HEK293 (cell line): ENCODE measurements at regions not wholly inside any gene's neighbourhood (a gene's known extent, or its start where the extent isn't known, plus 50 kb on each side); places are given as distances from the start of the nearest gene placed in this dataset.

Source experiments
- GLIS2 ChIP-seq: fragments of 450-650 bp; formaldehyde crosslinking; IDR thresholded peaks from 2 replicates; pipeline ENCODE4 v1.5.1; 2016; ENCODE audit warnings: missing biosample characterization, missing genetic modification characterization
- IKZF3 ChIP-seq: fragments of 450-650 bp; IDR thresholded peaks from 2 replicates; pipeline ENCODE4 v1.5.0; 2018; ENCODE audit warnings: missing biosample characterization, mild to moderate bottlenecking, missing genetic modification characterization, moderate library complexity
- PBX3 ChIP-seq: sonication (generic); formaldehyde crosslinking; IDR thresholded peaks from 2 replicates; pipeline ENCODE4 v1.8.1; 2022; ENCODE audit warnings: mild to moderate bottlenecking, moderate library complexity, missing genetic modification reagents
- YY1 ChIP-seq: fragments of 450-650 bp; formaldehyde crosslinking; IDR thresholded peaks from 2 replicates; pipeline ENCODE4 v1.5.1; 2018; ENCODE audit warnings: missing biosample characterization, missing genetic modification characterization
- ZBTB7A ChIP-seq: fragments of 450-650 bp; formaldehyde crosslinking; IDR thresholded peaks from 2 replicates; pipeline ENCODE4 v1.5.1; 2016; ENCODE audit warnings: low read depth, missing biosample characterization, missing genetic modification characterization
- ZFP3 ChIP-seq: fragments of 450-650 bp; formaldehyde crosslinking; IDR thresholded peaks from 2 replicates; pipeline ENCODE4 v1.5.1; 2016; ENCODE audit warnings: low read depth, missing biosample characterization, missing genetic modification characterization
- ZNF174 ChIP-seq: fragments of 450-650 bp; formaldehyde crosslinking; IDR thresholded peaks from 2 replicates; pipeline ENCODE4 v1.5.0; 2017; ENCODE audit warnings: missing biosample characterization, mild to moderate bottlenecking, missing genetic modification characterization
- ZNF274 ChIP-seq, 2 experiments: fragments of 200-500 bp in 1 of 2; fragments of 450-650 bp in 1 of 2; sonication (Bioruptor generic) in 1 of 2; formaldehyde crosslinking in 1 of 2; IDR thresholded peaks; 2 replicates each; pipeline versions ENCODE4 v1.5.1 to v1.6.1; 2014 to 2016; ENCODE audit warnings: borderline replicate concordance in 1 of 2, inconsistent platforms in 1 of 2, low read length in 1 of 2, missing biosample characterization in 1 of 2, missing genetic modification characterization in 1 of 2
- ZNF571 ChIP-seq: fragments of 450-650 bp; formaldehyde crosslinking; IDR thresholded peaks from 2 replicates; pipeline ENCODE4 v1.5.0; 2017; ENCODE audit warnings: missing biosample characterization, missing genetic modification characterization
- ZNF639 ChIP-seq: fragments of 450-650 bp; formaldehyde crosslinking; IDR thresholded peaks from 2 replicates; pipeline ENCODE4 v1.5.1; 2016; ENCODE audit warnings: missing biosample characterization, missing genetic modification characterization
- TF ChIP-seq, protein P1 (sequence below): fragments of 450-650 bp; formaldehyde crosslinking; IDR thresholded peaks from 2 replicates; pipeline ENCODE4 v1.5.1; 2016; ENCODE audit warnings: missing biosample characterization, missing genetic modification characterization
- TF ChIP-seq, protein P2 (sequence below): fragments of 450-650 bp; formaldehyde crosslinking; IDR thresholded peaks from 2 replicates; pipeline ENCODE4 v1.5.1; 2017; ENCODE audit warnings: missing biosample characterization, missing genetic modification characterization
- TF ChIP-seq, protein P3 (sequence below): fragments of 450-650 bp; formaldehyde crosslinking; IDR thresholded peaks from 2 replicates; pipeline ENCODE4 v1.5.1; 2016; ENCODE audit warnings: missing biosample characterization, missing genetic modification characterization, borderline replicate concordance

- no peak for TF ChIP-seq ZNF571 (tag by site-specific recombination)
- TF ChIP-seq PBX3 (CRISPR knock-in tag): no peak
- TF ChIP-seq, protein P1, sequence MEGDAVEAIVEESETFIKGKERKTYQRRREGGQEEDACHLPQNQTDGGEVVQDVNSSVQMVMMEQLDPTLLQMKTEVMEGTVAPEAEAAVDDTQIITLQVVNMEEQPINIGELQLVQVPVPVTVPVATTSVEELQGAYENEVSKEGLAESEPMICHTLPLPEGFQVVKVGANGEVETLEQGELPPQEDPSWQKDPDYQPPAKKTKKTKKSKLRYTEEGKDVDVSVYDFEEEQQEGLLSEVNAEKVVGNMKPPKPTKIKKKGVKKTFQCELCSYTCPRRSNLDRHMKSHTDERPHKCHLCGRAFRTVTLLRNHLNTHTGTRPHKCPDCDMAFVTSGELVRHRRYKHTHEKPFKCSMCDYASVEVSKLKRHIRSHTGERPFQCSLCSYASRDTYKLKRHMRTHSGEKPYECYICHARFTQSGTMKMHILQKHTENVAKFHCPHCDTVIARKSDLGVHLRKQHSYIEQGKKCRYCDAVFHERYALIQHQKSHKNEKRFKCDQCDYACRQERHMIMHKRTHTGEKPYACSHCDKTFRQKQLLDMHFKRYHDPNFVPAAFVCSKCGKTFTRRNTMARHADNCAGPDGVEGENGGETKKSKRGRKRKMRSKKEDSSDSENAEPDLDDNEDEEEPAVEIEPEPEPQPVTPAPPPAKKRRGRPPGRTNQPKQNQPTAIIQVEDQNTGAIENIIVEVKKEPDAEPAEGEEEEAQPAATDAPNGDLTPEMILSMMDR (tag by site-specific recombination): no peak
- TF ChIP-seq, protein P2, sequence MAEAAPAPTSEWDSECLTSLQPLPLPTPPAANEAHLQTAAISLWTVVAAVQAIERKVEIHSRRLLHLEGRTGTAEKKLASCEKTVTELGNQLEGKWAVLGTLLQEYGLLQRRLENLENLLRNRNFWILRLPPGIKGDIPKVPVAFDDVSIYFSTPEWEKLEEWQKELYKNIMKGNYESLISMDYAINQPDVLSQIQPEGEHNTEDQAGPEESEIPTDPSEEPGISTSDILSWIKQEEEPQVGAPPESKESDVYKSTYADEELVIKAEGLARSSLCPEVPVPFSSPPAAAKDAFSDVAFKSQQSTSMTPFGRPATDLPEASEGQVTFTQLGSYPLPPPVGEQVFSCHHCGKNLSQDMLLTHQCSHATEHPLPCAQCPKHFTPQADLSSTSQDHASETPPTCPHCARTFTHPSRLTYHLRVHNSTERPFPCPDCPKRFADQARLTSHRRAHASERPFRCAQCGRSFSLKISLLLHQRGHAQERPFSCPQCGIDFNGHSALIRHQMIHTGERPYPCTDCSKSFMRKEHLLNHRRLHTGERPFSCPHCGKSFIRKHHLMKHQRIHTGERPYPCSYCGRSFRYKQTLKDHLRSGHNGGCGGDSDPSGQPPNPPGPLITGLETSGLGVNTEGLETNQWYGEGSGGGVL: no peak
- TF ChIP-seq ZNF639 (tag by site-specific recombination): no peak
- no peak for TF ChIP-seq IKZF3 (tag by site-specific recombination)
- no peak for TF ChIP-seq ZNF274 (IDR thresholded peaks at IDR 0.05; ENCODE audit: low read length)
- no peak for TF ChIP-seq ZNF274 (tag by site-specific recombination; IDR thresholded peaks at IDR 0.05; ENCODE audit: borderline replicate concordance)
- TF ChIP-seq, protein P3, sequence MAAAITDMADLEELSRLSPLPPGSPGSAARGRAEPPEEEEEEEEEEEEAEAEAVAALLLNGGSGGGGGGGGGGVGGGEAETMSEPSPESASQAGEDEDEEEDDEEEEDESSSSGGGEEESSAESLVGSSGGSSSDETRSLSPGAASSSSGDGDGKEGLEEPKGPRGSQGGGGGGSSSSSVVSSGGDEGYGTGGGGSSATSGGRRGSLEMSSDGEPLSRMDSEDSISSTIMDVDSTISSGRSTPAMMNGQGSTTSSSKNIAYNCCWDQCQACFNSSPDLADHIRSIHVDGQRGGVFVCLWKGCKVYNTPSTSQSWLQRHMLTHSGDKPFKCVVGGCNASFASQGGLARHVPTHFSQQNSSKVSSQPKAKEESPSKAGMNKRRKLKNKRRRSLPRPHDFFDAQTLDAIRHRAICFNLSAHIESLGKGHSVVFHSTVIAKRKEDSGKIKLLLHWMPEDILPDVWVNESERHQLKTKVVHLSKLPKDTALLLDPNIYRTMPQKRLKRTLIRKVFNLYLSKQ (tag by site-specific recombination): no peak
- no peak for TF ChIP-seq ZNF174
- TF ChIP-seq GLIS2: no peak
- TF ChIP-seq YY1: no peak
- no peak for TF ChIP-seq ZBTB7A (tag by site-specific recombination)
- no peak for TF ChIP-seq ZFP3
These were observed 72.2 kb upstream of the TAF1B start for GRCh38 chr2:9771101-9771449.
